HCT116 (cell line): ENCODE measurements at regions not wholly inside any gene's neighbourhood (a gene's known extent, or its start where the extent isn't known, plus 50 kb on each side); places are given as distances from the start of the nearest gene placed in this dataset.

Experiments used
- ATAC-seq: fragments of 200-7000 bp; cut with Tn5 transposase; 2 replicates; pipeline ENCODE4 v1.9.1; 2020; ENCODE audit warnings: mild to moderate bottlenecking, moderate library complexity
- BruUV-seq: library from RNA; stranded (reverse); fragments of 400-500 nt; replicated peaks from 2 replicates; lab custom pipeline; 2021; lab: Mats Ljungman, UMichigan
- CTCF ChIA-PET: fragments of 300-600 bp; sonication (Branson Sonifier 250); formaldehyde crosslinking; loops from one replicate; lab custom pipeline; 2021; ENCODE audit warnings: antibody characterized with exemption; lab: Charles Lee
- POLR2A ChIA-PET: fragments of 300-600, 350-600 bp; sonication (Branson Sonifier 250); formaldehyde crosslinking; loops from one replicate; lab custom pipeline; 2021; ENCODE audit warnings: antibody characterized with exemption; lab: Charles Lee
- RAD21 ChIA-PET, 2 experiments: fragments of 300-600 bp; sonication (Branson Sonifier 250); formaldehyde crosslinking; loops; one replicate each; lab custom pipeline; 2023; ENCODE audit warnings: low total read pairs in 2 of 2; ENCODE audit not compliant: uncharacterized antibody in 2 of 2, unreplicated experiment in 2 of 2, low non-redundant PET in 1 of 2; lab: Charles Lee
- DNase-seq: peaks from one replicate; pipeline ENCODE4 v3.0.0-alpha.2; 2010; ENCODE audit warnings: low read depth, low spot score
- H2AFZ ChIP-seq: fragments of 200-600 bp; shearing (Covaris generic), sonication (generic); 2 replicates; pipeline ENCODE4 v1.6.1; 2017; ENCODE audit warnings: low read depth, mixed run types, mixed read lengths, antibody characterized with exemption, low read length; ENCODE audit not compliant: poor library complexity, severe bottlenecking
- H3K27ac ChIP-seq: 2 replicates; pipeline ENCODE4 v1.5.1; 2012; ENCODE audit warnings: low read depth, low read length
- H3K27me3 ChIP-seq: fragments of 200-600 bp; sonication (generic); 2 replicates; pipeline ENCODE4 v1.6.1; 2016; ENCODE audit warnings: mixed run types, low read length, mixed read lengths; ENCODE audit not compliant: insufficient read depth
- H3K36me3 ChIP-seq, 2 experiments: fragments of 200-500 bp in 1 of 2; fragments of 200-600 bp in 1 of 2; sonication (Bioruptor generic) in 1 of 2; sonication (generic) in 1 of 2; 2 replicates each; pipeline versions ENCODE4 v1.5.1 to v1.6.1; 2014 to 2016; ENCODE audit warnings: low read length in 2 of 2, inconsistent platforms in 1 of 2, mixed read lengths in 1 of 2, mixed run types in 1 of 2; ENCODE audit not compliant: insufficient read depth in 2 of 2, control insufficient read depth in 1 of 2
- H3K4me1 ChIP-seq, 2 experiments: fragments of 200-600 bp in 1 of 2; sonication (generic) in 1 of 2; 2 replicates each; pipeline versions ENCODE4 v1.5.1 to v1.6.1; 2012 to 2017; ENCODE audit warnings: low read length in 2 of 2, inconsistent platforms in 1 of 2, mild to moderate bottlenecking in 1 of 2, mixed read lengths in 1 of 2, mixed run types in 1 of 2, moderate library complexity in 1 of 2; ENCODE audit not compliant: insufficient read depth in 2 of 2, control insufficient read depth in 1 of 2
- H3K4me2 ChIP-seq: fragments of 200-600 bp; sonication (generic); 2 replicates; pipeline ENCODE4 v1.6.1; 2017; ENCODE audit warnings: mixed run types, low read length, mixed read lengths
- H3K4me3 ChIP-seq, 2 experiments: fragments of 200-600 bp in 1 of 2; sonication (generic) in 1 of 2; replicated peaks in 1 of 2; 2 replicates each; pipeline ENCODE4 v1.5.1; 2011 to 2016; ENCODE audit warnings: low read length in 2 of 2, control low read depth in 1 of 2, low read depth in 1 of 2, mild to moderate bottlenecking in 1 of 2, mixed read lengths in 1 of 2, mixed run types in 1 of 2
- H3K79me2 ChIP-seq: fragments of 200-600 bp; sonication (generic); 2 replicates; pipeline ENCODE4 v1.6.1; 2017; ENCODE audit warnings: mild to moderate bottlenecking, mixed run types, low read length, moderate library complexity, mixed read lengths; ENCODE audit not compliant: insufficient read depth
- H3K9ac ChIP-seq: fragments of 200-600 bp; sonication (generic); 2 replicates; pipeline ENCODE4 v1.6.1; 2016; ENCODE audit warnings: low read length, mixed read lengths
- H3K9me2 ChIP-seq: fragments of 200-600 bp; sonication (generic), shearing (Covaris generic); 2 replicates; pipeline ENCODE4 v1.6.1; 2017; ENCODE audit warnings: mixed run types, mild to moderate bottlenecking, moderate library complexity; ENCODE audit not compliant: insufficient read depth
- H3K9me3 ChIP-seq, 2 experiments: fragments of 200-500 bp in 1 of 2; fragments of 200-600 bp in 1 of 2; sonication (Bioruptor generic) in 1 of 2; sonication (generic) in 1 of 2; 2 replicates each; pipeline ENCODE4 v1.6.1; 2014 to 2017; ENCODE audit warnings: low read length in 2 of 2, mixed read lengths in 2 of 2, inconsistent platforms in 1 of 2, low read depth in 1 of 2, mild to moderate bottlenecking in 1 of 2, mixed run types in 1 of 2, moderate library complexity in 1 of 2; ENCODE audit not compliant: control insufficient read depth in 1 of 2, insufficient read depth in 1 of 2
- H4K20me1 ChIP-seq: fragments of 200-600 bp; sonication (generic), shearing (Covaris generic); 2 replicates; pipeline ENCODE4 v1.6.1; 2017; ENCODE audit warnings: mixed run types, mild to moderate bottlenecking, moderate library complexity; ENCODE audit not compliant: insufficient read depth
- CEBPB ChIP-seq: IDR thresholded peaks from 2 replicates; pipeline ENCODE4 v1.6.1; 2012; ENCODE audit warnings: low read depth
- EGR1 ChIP-seq: IDR thresholded peaks from 2 replicates; pipeline ENCODE4 v1.6.1; 2012; ENCODE audit warnings: low read depth
- ELF1 ChIP-seq: IDR thresholded peaks from 2 replicates; pipeline ENCODE4 v1.6.1; 2012; ENCODE audit warnings: low read depth, borderline replicate concordance
- EZH2 ChIP-seq: fragments of 200-600 bp; sonication (generic); IDR thresholded peaks from 2 replicates; pipeline ENCODE4 v1.6.1; 2017; ENCODE audit warnings: antibody characterized with exemption, mixed run types
- FOSL1 ChIP-seq: IDR thresholded peaks from 2 replicates; pipeline ENCODE4 v1.6.1; 2012; ENCODE audit warnings: low read depth
- POLR2A ChIP-seq: IDR thresholded peaks from 2 replicates; pipeline ENCODE4 v1.7.0; 2011; ENCODE audit warnings: borderline replicate concordance; ENCODE audit not compliant: insufficient read depth, insufficient read length; ENCODE audit errors: extremely low read depth
- POLR2AphosphoS5 ChIP-seq: IDR thresholded peaks from 2 replicates; pipeline ENCODE4 v1.6.1; 2011; ENCODE audit warnings: mild to moderate bottlenecking, low read depth, low read length, moderate library complexity
- SRF ChIP-seq: IDR thresholded peaks from 2 replicates; pipeline ENCODE4 v1.6.1; 2012; ENCODE audit warnings: low read depth
- TCF7L2 ChIP-seq: IDR thresholded peaks from 2 replicates; pipeline ENCODE4 v1.7.0; 2011; ENCODE audit warnings: borderline replicate concordance, inconsistent platforms; ENCODE audit not compliant: insufficient read depth, insufficient read length; ENCODE audit errors: extremely low read depth
- YY1 ChIP-seq: IDR thresholded peaks from 2 replicates; pipeline ENCODE4 v1.6.1; 2011; ENCODE audit warnings: low read length, low read depth, moderate library complexity, mild to moderate bottlenecking; ENCODE audit not compliant: insufficient replicate concordance; ENCODE audit errors: extremely low read depth
- ZBTB33 ChIP-seq: IDR thresholded peaks from 2 replicates; pipeline ENCODE4 v1.6.1; 2011; ENCODE audit warnings: mild to moderate bottlenecking, low read length, moderate library complexity; ENCODE audit not compliant: insufficient replicate concordance; ENCODE audit errors: extremely low read depth
- ZNF274 ChIP-seq: fragments of 200-500 bp; sonication (Bioruptor generic); IDR thresholded peaks from 2 replicates; pipeline ENCODE4 v1.6.1; 2014; ENCODE audit warnings: mild to moderate bottlenecking, low read depth, low read length, inconsistent platforms
- intact Hi-C: fragments of 100-400 bp; cut with micrococcal nuclease; formaldehyde crosslinking; loops from 2 replicates; pipeline ENCODE4 v1.10.0; 2022
- TF ChIP-seq, protein P1 (sequence below): IDR thresholded peaks from 2 replicates; pipeline ENCODE4 v1.6.1; 2012
- TF ChIP-seq, protein P2 (sequence below): IDR thresholded peaks from 2 replicates; pipeline ENCODE4 v1.6.1; 2012

DNA sequence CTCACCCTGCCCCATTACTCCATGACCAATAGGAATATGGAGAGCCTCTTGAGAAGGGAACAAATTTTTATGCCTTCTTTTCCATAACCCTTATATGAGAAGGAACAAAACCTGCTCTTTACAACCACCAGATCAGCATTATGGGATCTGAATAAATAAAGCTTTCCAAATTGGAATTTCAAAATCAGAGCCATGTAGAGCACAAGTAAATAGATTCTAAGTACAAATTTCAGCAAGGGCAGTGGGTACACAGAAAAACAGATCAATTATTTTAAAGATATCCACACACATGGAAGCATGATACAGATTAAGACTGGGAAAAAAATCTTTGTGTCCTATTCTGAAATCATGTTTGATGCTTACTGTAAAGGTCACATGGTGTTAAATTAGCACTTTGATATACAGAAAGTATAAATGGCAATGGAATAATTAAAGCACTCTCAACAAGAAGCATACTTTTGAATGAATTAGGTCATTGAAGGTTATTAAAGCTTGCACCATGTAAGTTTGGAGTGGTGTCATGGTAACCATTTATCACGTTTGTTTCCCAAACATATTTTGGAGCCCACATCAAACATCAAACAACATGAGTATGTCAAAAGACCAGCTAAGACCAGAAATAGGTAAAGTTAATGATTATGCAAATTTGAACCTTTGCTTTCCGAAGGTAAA is 75.9 kb upstream of the AVPR1A start:
- no peaks in the 10 kb centered on the region for H3K4me1 ChIP-seq
- no peaks in the 10 kb centered on the region for H3K36me3 ChIP-seq
- H3K27me3 ChIP-seq = no peaks in the 10 kb centered on the region
- CTCF ChIA-PET = no interaction called here
- no peaks in the 10 kb centered on the region for H3K9me3 ChIP-seq
- no peaks in the 10 kb centered on the region for H4K20me1 ChIP-seq
- no peak for ATAC-seq
- DNase-seq = no peak
- H3K4me2 ChIP-seq = no peak overlapping the region
- TF ChIP-seq TCF7L2 (no peak), POLR2A (no peak), POLR2AphosphoS5 (no peak), ZBTB33 (no peak), FOSL1 (no peak), EZH2 (no peak), YY1 (no peak), EGR1 (no peak), CEBPB (no peak), ELF1 (no peak), SRF (no peak), ZNF274 (no peak)
- TF ChIP-seq, protein P1, sequence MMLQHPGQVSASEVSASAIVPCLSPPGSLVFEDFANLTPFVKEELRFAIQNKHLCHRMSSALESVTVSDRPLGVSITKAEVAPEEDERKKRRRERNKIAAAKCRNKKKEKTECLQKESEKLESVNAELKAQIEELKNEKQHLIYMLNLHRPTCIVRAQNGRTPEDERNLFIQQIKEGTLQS = no peak
- TF ChIP-seq, protein P2, sequence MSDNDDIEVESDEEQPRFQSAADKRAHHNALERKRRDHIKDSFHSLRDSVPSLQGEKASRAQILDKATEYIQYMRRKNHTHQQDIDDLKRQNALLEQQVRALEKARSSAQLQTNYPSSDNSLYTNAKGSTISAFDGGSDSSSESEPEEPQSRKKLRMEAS = no peak
- BruUV-seq = no TSS peak
- H3K27ac ChIP-seq = no peak overlapping the region
- POLR2A ChIA-PET = no interaction called here
- no peak overlapping the region for H3K4me3 ChIP-seq
- RAD21 ChIA-PET = no interaction called here
- no peaks in the 10 kb centered on the region for H3K79me2 ChIP-seq
- intact Hi-C loops = no loop called here
- H3K9ac ChIP-seq = no peak overlapping the region
- no peaks in the 10 kb centered on the region for H3K9me2 ChIP-seq
- H2AFZ ChIP-seq = no peak overlapping the region
